Heart left ventricle (tissue), 16 donors: ENCODE measurements at regions not wholly inside any gene's neighbourhood (a gene's known extent, or its start where the extent isn't known, plus 50 kb on each side); places are given as distances from the start of the nearest gene placed in this dataset.

ENCODE experiments used
- ATAC-seq, 4 donors: fragments of 200-7000 bp; cut with Tn5 transposase; one replicate each; pipeline ENCODE4 v1.9.1; 2020 to 2022; ENCODE audit warnings: moderate library complexity in 4 of 4, mild to moderate bottlenecking in 3 of 4, moderate number of reproducible peaks in 1 of 4
- DNase-seq, 5 donors: peaks; one replicate each; pipeline ENCODE4 v3.0.0-alpha.2; 2020
- H3K27ac ChIP-seq, 12 donors: fragments of 200-600 bp; sonication (generic) in 4 of 12; one replicate each; pipeline versions ENCODE4 v1.5.0 to v1.8.0; 2016 to 2022; ENCODE audit warnings: mild to moderate bottlenecking in 2 of 12
- H3K27me3 ChIP-seq, 9 donors: fragments of 200-600 bp; sonication (generic) in 2 of 9; one replicate each; pipeline versions ENCODE4 v1.5.1 to v1.8.0; 2016 to 2022; ENCODE audit warnings: mild to moderate bottlenecking in 3 of 9
- H3K36me3 ChIP-seq, 9 donors: fragments of 200-600 bp; sonication (generic) in 2 of 9; one replicate each; pipeline versions ENCODE4 v1.5.0 to v1.8.0; 2018 to 2022; ENCODE audit warnings: mild to moderate bottlenecking in 2 of 9
- H3K4me1 ChIP-seq, 12 donors: fragments of 200-600 bp; sonication (generic) in 4 of 12; one replicate each; pipeline versions ENCODE4 v1.5.0 to v1.8.0; 2016 to 2022; ENCODE audit warnings: mild to moderate bottlenecking in 3 of 12
- H3K4me3 ChIP-seq, 12 donors: fragments of 200-600 bp; sonication (generic) in 4 of 12; one replicate each; pipeline versions ENCODE4 v1.5.0 to v1.8.0; 2017 to 2022; ENCODE audit warnings: mild to moderate bottlenecking in 9 of 12, moderate library complexity in 4 of 12
- H3K9me3 ChIP-seq, 12 donors: fragments of 200-600 bp; sonication (generic) in 4 of 12; one replicate each; pipeline versions ENCODE4 v1.5.0 to v1.8.0; 2016 to 2022; ENCODE audit warnings: mild to moderate bottlenecking in 1 of 12
- CTCF ChIP-seq, 12 donors: fragments of 200-600 bp; sonication (generic) in 4 of 12; IDR thresholded peaks; one replicate each; pipeline versions ENCODE4 v1.5.0 to v1.8.0; 2018 to 2022; ENCODE audit warnings: antibody characterized with exemption in 12 of 12, mild to moderate bottlenecking in 5 of 12
- POLR2A ChIP-seq, 2 donors: fragments of 450-650 bp; IDR thresholded peaks; one replicate each; pipeline ENCODE4 v1.6.1; 2017; ENCODE audit warnings: antibody characterized with exemption in 2 of 2, mild to moderate bottlenecking in 2 of 2, moderate library complexity in 2 of 2
- WGBS, 4 donors: extraction: QIAGEN DNeasy Blood & Tissue Kit in 2 of 4; methylation state at CpG; one replicate each; pipeline versions ENCODE4 v1.1.5 to v1.1.7; 2013 to 2018; 5-methylcytosine and 5-hydroxymethylcytosine counted together
- intact Hi-C, 10 donors: fragments of 100-400 bp; cut with DNase I; formaldehyde crosslinking; loops; one replicate each; pipeline versions ENCODE4 v1.11.1 to v1.14.2; 2022
- donor health status: ischemic (EF 13 %, LVEDD 7.1; RV severe dilation, severe dysfunction).
- donor health status: healthy with polysubstance abuse.
- donor health status: DM: no; HTN: yes; CAD: no.
- donor health status: DM: no; HTN: no; CAD: no.
- donor health status: ischemic (EF 25% LVEDD 6.9; RV normal size, moderate dysfunction).
- donor health status: ischemic (EF 25% LVEDD 5.7; RV mildly dilated, moderate dysfunction).
- donor health status: healthy.
- donor health status: DM: yes; HTN: yes; CAD: no.
- donor health status: ischemic (EF 35%, LVEDD 5.7; RV mildly dilated, moderate dysfunction).
- donor health status: nonischemic (EF 11% LVEDD 7.7; RV severe dilation, severe dysfunction).
- donor health status: DM: yes; HTN: yes; CAD: no.
- donor health status: PGD.
- donor health status: ischemic (EF 29% LVEDD 5.4; RV normal size, mild dysfunction).
- donor health status: nonischemic (EF 23%, LVEDD 6.1; RV moderate dilation, normal function).

- no peaks in the 10 kb centered on the region for H3K36me3 ChIP-seq
- no peak overlapping the region for H3K4me3 ChIP-seq
- no peak for DNase-seq
- H3K4me1 ChIP-seq = no peaks in the 10 kb centered on the region
- TF ChIP-seq CTCF (IDR thresholded peaks at IDR 0.05) = no peak
- no peak for TF ChIP-seq POLR2A (IDR thresholded peaks at IDR 0.05)
- intact Hi-C loops = no loop called here
- 71 to 74% (median 73%) methylated on average over 6 of the region's 6 CpGs for WGBS, 4 donors
- H3K9me3 ChIP-seq = no peaks in the 10 kb centered on the region
- ATAC-seq = no peak
- H3K27me3 ChIP-seq = no peaks in the 10 kb centered on the region
- H3K27ac ChIP-seq = no peak overlapping the region
Observed at GRCh38 chr7:51633596-51633995, 317.0 kb upstream of the COBL start.

- DNase-seq = no peak
- no peak for ATAC-seq
- WGBS, 4 donors = 83 to 97% (median 91%) methylated on average over 1 of the region's 1 CpG
- Histone ChIP-seq H3K9me3 (no peaks in the 10 kb centered on the region), H3K4me3 (no peak overlapping the region), H3K27ac (no peak overlapping the region), H3K36me3 (no peaks in the 10 kb centered on the region), H3K27me3 (no peaks in the 10 kb centered on the region), H3K4me1 (no peaks in the 10 kb centered on the region)
- intact Hi-C loops = no loop called here
- TF ChIP-seq CTCF (IDR thresholded peaks at IDR 0.05) = no peak
- TF ChIP-seq POLR2A (IDR thresholded peaks at IDR 0.05) = no peak
Observed at GRCh38 chr7:51633006-51633405, 316.4 kb upstream of the COBL start.

- Histone ChIP-seq H3K27ac (no peak overlapping the region), H3K4me1 (no peaks in the 10 kb centered on the region), H3K9me3 (no peaks in the 10 kb centered on the region), H3K36me3 (no peaks in the 10 kb centered on the region), H3K27me3 (no peaks in the 10 kb centered on the region), H3K4me3 (no peak overlapping the region)
- DNase-seq (no peak), ATAC-seq (no peak)
- TF ChIP-seq POLR2A (IDR thresholded peaks at IDR 0.05) (no peak), CTCF (IDR thresholded peaks at IDR 0.05) (no peak)
- intact Hi-C loops = no loop called here
- WGBS, 4 donors = 90 to 94% (median 92%) methylated on average over 16 of the region's 16 CpGs
Observed at GRCh38 chr7:51630933-51631332, 314.3 kb upstream of the COBL start.

GRCh38 chr7:51629206-51629605 lies 312.6 kb upstream of the COBL start:
- H3K9me3 ChIP-seq = no peaks in the 10 kb centered on the region
- intact Hi-C loops = no loop called here
- H3K4me3 ChIP-seq = no peak overlapping the region
- H3K4me1 ChIP-seq = no peaks in the 10 kb centered on the region
- no peaks in the 10 kb centered on the region for H3K36me3 ChIP-seq
- no peak overlapping the region for H3K27ac ChIP-seq
- TF ChIP-seq CTCF (IDR thresholded peaks at IDR 0.05) (no peak), POLR2A (IDR thresholded peaks at IDR 0.05) (no peak)
- 79 to 82% (median 81%) methylated on average over 5 of the region's 5 CpGs for WGBS, 4 donors
- no peaks in the 10 kb centered on the region for H3K27me3 ChIP-seq
- ATAC-seq = no peak
- no peak for DNase-seq
